Smooth muscle cell (in vitro differentiated cells): ENCODE measurements at regions not wholly inside any gene's neighbourhood (a gene's known extent, or its start where the extent isn't known, plus 50 kb on each side); places are given as distances from the start of the nearest gene placed in this dataset.

Experiments used
- DNase-seq: peaks from one replicate; lab custom pipeline; 2025; ENCODE audit not compliant: unreplicated experiment; lab: John Stamatoyannopoulos, UW
- H2AFZ ChIP-seq: fragments of 200-600 bp; sonication (generic); 2 replicates; pipeline ENCODE4 v1.6.0; 2016; ENCODE audit warnings: antibody characterized with exemption, low read depth, mild to moderate bottlenecking
- H3F3A ChIP-seq: fragments of 200-600 bp; sonication (generic); 2 replicates; pipeline ENCODE4 v1.6.0; 2017; ENCODE audit warnings: antibody characterized with exemption, low read depth
- H3K27ac ChIP-seq: fragments of 200-600 bp; sonication (generic); 2 replicates; pipeline ENCODE4 v1.5.1; 2016; ENCODE audit warnings: low read depth, mild to moderate bottlenecking
- H3K27me3 ChIP-seq: fragments of 200-600 bp; sonication (generic); 2 replicates; pipeline ENCODE4 v1.6.1; 2016; ENCODE audit warnings: low read depth, mild to moderate bottlenecking
- H3K36me3 ChIP-seq: fragments of 200-600 bp; sonication (generic); 2 replicates; pipeline ENCODE4 v1.5.1; 2016; ENCODE audit warnings: low read depth
- H3K4me1 ChIP-seq: fragments of 200-600 bp; sonication (generic); 2 replicates; pipeline ENCODE4 v1.5.1; 2016; ENCODE audit warnings: low read depth
- H3K4me2 ChIP-seq: fragments of 200-600 bp; sonication (generic); 2 replicates; pipeline ENCODE4 v1.6.0; 2016; ENCODE audit warnings: mild to moderate bottlenecking
- H3K4me3 ChIP-seq: fragments of 200-600 bp; sonication (generic); 2 replicates; pipeline ENCODE4 v1.5.1; 2016; ENCODE audit warnings: mild to moderate bottlenecking
- H3K79me2 ChIP-seq: fragments of 200-600 bp; sonication (generic); 2 replicates; pipeline ENCODE4 v1.6.0; 2016; ENCODE audit warnings: low read depth, mild to moderate bottlenecking
- H3K9ac ChIP-seq: fragments of 200-600 bp; sonication (generic); 2 replicates; pipeline ENCODE4 v1.6.0; 2016; ENCODE audit warnings: low read depth
- H3K9me3 ChIP-seq: fragments of 200-600 bp; sonication (generic); replicated peaks from 2 replicates; pipeline ENCODE4 v1.5.1; 2016; ENCODE audit warnings: low read depth
- H4K20me1 ChIP-seq: fragments of 200-600 bp; sonication (generic); 2 replicates; pipeline ENCODE4 v1.6.0; 2016; ENCODE audit warnings: low read depth
- CTCF ChIP-seq: fragments of 200-600 bp; sonication (generic); IDR thresholded peaks from 2 replicates; pipeline ENCODE4 v1.5.1; 2017; ENCODE audit warnings: borderline replicate concordance, mild to moderate bottlenecking, antibody characterized with exemption; ENCODE audit not compliant: insufficient read depth, poor library complexity, severe bottlenecking
- WGBS: methylation state at CpG from one replicate; pipeline ENCODE4 v1.1.7; 2016; ENCODE audit warnings: low lambda C conversion rate; 5-methylcytosine and 5-hydroxymethylcytosine counted together

- H2AFZ ChIP-seq = no peak overlapping the region
- no peaks in the 10 kb centered on the region for H3F3A ChIP-seq
- no peak overlapping the region for H3K9ac ChIP-seq
- H3K4me3 ChIP-seq = no peak overlapping the region
- no peak overlapping the region for H3K4me2 ChIP-seq
- no peak for TF ChIP-seq CTCF
- no peaks in the 10 kb centered on the region for H3K79me2 ChIP-seq
- no peaks in the 10 kb centered on the region for H3K9me3 ChIP-seq
- no peak overlapping the region for H3K27ac ChIP-seq
- H4K20me1 ChIP-seq = no peaks in the 10 kb centered on the region
- WGBS = 79% methylated on average over 2 of the region's 2 CpGs
- peaks cover 10% of the 10 kb centered on the region for H3K27me3 ChIP-seq
- H3K36me3 ChIP-seq = no peaks in the 10 kb centered on the region
- H3K4me1 ChIP-seq = no peaks in the 10 kb centered on the region
- no peak for DNase-seq
Observed at GRCh38 chr11:112540261-112540660, 279.6 kb upstream of the PLET1 start.

- no peak overlapping the region for H3K27ac ChIP-seq
- WGBS = 89% methylated on average over 3 of the region's 3 CpGs
- no peak for TF ChIP-seq CTCF
- no peak overlapping the region for H2AFZ ChIP-seq
- no peak overlapping the region for H3K9ac ChIP-seq
- H3K4me2 ChIP-seq = no peak overlapping the region
- H3K27me3 ChIP-seq = peaks cover 3% of the 10 kb centered on the region
- no peaks in the 10 kb centered on the region for H4K20me1 ChIP-seq
- no peak for DNase-seq
- no peaks in the 10 kb centered on the region for H3K4me1 ChIP-seq
- no peaks in the 10 kb centered on the region for H3K9me3 ChIP-seq
- no peaks in the 10 kb centered on the region for H3F3A ChIP-seq
- H3K36me3 ChIP-seq = no peaks in the 10 kb centered on the region
- no peaks in the 10 kb centered on the region for H3K79me2 ChIP-seq
- H3K4me3 ChIP-seq = no peak overlapping the region
Observed at GRCh38 chr11:112541140-112542046, 280.7 kb upstream of the PLET1 start.

- Histone ChIP-seq H3K9me3 (no peaks in the 10 kb centered on the region), H3K79me2 (no peaks in the 10 kb centered on the region), H3K4me3 (no peak overlapping the region), H3K4me1 (no peaks in the 10 kb centered on the region), H3K36me3 (no peaks in the 10 kb centered on the region), H3K9ac (no peak overlapping the region), H3K27ac (no peak overlapping the region), H3K27me3 (no peaks in the 10 kb centered on the region), H3F3A (no peaks in the 10 kb centered on the region), H4K20me1 (no peaks in the 10 kb centered on the region), H3K4me2 (no peak overlapping the region), H2AFZ (no peak overlapping the region)
- 92% methylated on average over 1 of the region's 1 CpG for WGBS
- DNase-seq = no peak
- no peak for TF ChIP-seq CTCF
Observed at GRCh38 chr11:112542479-112542878, 281.8 kb upstream of the PLET1 start.

GRCh38 chr11:112543390-112543789 is 282.7 kb upstream of the PLET1 start:
- no peak overlapping the region for H3K4me3 ChIP-seq
- no peaks in the 10 kb centered on the region for H3K9me3 ChIP-seq
- H3K27ac ChIP-seq = no peak overlapping the region
- no peaks in the 10 kb centered on the region for H3F3A ChIP-seq
- no peaks in the 10 kb centered on the region for H4K20me1 ChIP-seq
- no peak overlapping the region for H3K9ac ChIP-seq
- H3K4me2 ChIP-seq = no peak overlapping the region
- H3K36me3 ChIP-seq = no peaks in the 10 kb centered on the region
- H3K27me3 ChIP-seq = no peaks in the 10 kb centered on the region
- DNase-seq = no peak
- WGBS = 89% methylated on average over 3 of the region's 3 CpGs
- no peak for TF ChIP-seq CTCF
- no peaks in the 10 kb centered on the region for H3K4me1 ChIP-seq
- no peak overlapping the region for H2AFZ ChIP-seq
- H3K79me2 ChIP-seq = no peaks in the 10 kb centered on the region
